Type B pancreatic cell (in vitro differentiated cells): ENCODE measurements at regions not wholly inside any gene's neighbourhood (a gene's known extent, or its start where the extent isn't known, plus 50 kb on each side); places are given as distances from the start of the nearest gene placed in this dataset.

Experiments
- DNase-seq: peaks from one replicate; pipeline ENCODE4 v3.0.0; 2021; ENCODE audit warnings: mixed read lengths; ENCODE audit not compliant: unreplicated experiment; ENCODE audit errors: extremely low spot score
- H3K27ac Mint-ChIP-seq: 2 replicates; pipeline ENCODE4 v1.8.0; 2021; ENCODE audit warnings: mild to moderate bottlenecking, mixed read lengths
- H3K27me3 Mint-ChIP-seq: 2 replicates; pipeline ENCODE4 v1.8.0; 2021; ENCODE audit warnings: mixed read lengths
- H3K36me3 Mint-ChIP-seq: 2 replicates; pipeline ENCODE4 v1.8.0; 2021; ENCODE audit warnings: mixed read lengths
- H3K4me1 Mint-ChIP-seq: one replicate; pipeline ENCODE4 v1.8.0; 2021; ENCODE audit warnings: mixed read lengths; ENCODE audit not compliant: unreplicated experiment
- H3K4me3 Mint-ChIP-seq: 2 replicates; pipeline ENCODE4 v1.8.0; 2021; ENCODE audit warnings: mild to moderate bottlenecking, mixed read lengths
- H3K9me3 Mint-ChIP-seq: 2 replicates; pipeline ENCODE4 v1.8.0; 2021; ENCODE audit warnings: mixed read lengths
- TF ChIP-seq, protein P1 (sequence below): fragments of 200-600 bp; sonication (generic); conservative IDR thresholded peaks from 2 replicates; pipeline ENCODE4 v1.5.0; 2021; ENCODE audit warnings: antibody characterized with exemption, mild to moderate bottlenecking

DNA sequence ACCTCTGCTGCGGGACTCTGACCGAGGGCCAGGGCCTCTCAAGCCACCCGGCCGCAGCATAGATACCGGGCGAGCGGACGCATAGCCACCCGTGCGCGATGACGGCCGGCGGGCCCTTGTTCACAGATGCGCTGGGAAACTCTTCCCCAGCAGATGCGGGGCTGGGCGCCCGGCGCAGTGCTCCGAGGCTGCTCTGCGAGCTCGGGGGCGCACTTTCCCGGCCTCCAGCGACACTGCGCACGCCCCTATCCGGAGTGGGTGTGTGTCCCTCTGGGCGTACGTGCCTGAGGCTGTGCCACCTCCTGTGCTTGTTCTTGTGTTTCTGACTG lies 104.7 kb upstream of the E2F8 start:
- DNase-seq: no peak
- Mint-ChIP-seq H3K9me3 (no peaks in the 10 kb centered on the region), H3K4me1 (peaks cover 17% of the 10 kb centered on the region), H3K27ac (no peak overlapping the region), H3K4me3 (peak overlapping the region; percentile 87), H3K36me3 (no peaks in the 10 kb centered on the region), H3K27me3 (peaks cover 98% of the 10 kb centered on the region)
- TF ChIP-seq, protein P1, sequence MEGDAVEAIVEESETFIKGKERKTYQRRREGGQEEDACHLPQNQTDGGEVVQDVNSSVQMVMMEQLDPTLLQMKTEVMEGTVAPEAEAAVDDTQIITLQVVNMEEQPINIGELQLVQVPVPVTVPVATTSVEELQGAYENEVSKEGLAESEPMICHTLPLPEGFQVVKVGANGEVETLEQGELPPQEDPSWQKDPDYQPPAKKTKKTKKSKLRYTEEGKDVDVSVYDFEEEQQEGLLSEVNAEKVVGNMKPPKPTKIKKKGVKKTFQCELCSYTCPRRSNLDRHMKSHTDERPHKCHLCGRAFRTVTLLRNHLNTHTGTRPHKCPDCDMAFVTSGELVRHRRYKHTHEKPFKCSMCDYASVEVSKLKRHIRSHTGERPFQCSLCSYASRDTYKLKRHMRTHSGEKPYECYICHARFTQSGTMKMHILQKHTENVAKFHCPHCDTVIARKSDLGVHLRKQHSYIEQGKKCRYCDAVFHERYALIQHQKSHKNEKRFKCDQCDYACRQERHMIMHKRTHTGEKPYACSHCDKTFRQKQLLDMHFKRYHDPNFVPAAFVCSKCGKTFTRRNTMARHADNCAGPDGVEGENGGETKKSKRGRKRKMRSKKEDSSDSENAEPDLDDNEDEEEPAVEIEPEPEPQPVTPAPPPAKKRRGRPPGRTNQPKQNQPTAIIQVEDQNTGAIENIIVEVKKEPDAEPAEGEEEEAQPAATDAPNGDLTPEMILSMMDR: no peak

DNA sequence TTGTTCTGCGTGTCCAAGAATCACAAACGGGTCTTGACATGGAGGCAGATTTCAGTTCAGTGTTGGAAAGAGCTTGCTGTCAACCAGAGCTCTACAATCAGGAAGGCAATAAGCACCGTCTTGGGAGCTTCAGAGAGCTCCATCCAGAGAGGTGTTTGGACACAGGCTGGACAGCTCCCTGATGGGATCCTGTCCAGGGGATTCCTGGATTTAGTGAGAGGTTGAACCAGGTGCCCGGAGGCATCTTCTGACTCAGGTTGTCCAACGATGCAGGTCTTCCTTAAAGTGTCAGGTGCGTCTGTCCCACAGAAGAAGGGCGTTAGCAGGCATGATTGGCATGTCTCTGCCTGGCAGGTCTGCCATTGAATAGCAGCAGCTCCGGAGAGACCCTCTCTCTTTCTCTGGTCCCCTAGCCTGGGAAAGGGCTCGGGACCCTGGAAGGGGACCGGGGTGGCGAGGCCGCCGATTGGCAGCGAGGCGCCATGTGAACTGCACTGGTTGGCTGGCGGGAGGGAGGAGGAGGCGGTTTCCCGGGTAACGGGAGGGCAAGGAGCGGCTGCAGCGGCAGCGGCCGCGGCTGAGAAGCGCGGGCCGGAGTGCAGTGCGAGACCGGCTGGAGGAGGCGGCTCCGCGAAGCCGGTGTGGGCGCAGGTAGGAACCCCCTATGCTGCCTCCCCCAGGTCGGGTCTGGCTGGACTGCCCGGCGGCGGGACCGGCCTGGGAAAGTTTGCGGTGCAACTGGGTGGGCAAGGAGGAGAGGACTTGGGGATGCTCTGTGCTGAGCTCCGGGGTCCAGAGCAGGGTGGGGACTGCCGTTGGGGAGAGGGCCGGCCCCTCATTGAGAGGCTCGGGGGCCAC lies 104.1 kb upstream of the E2F8 start:
- Mint-ChIP-seq H3K9me3 (no peaks in the 10 kb centered on the region), H3K4me1 (peaks cover 17% of the 10 kb centered on the region), H3K4me3 (peak overlapping the region; percentile 87), H3K27ac (no peak overlapping the region), H3K27me3 (peaks cover 98% of the 10 kb centered on the region), H3K36me3 (no peaks in the 10 kb centered on the region)
- DNase-seq: peak; percentile 76
- TF ChIP-seq, protein P1: no peak

DNA sequence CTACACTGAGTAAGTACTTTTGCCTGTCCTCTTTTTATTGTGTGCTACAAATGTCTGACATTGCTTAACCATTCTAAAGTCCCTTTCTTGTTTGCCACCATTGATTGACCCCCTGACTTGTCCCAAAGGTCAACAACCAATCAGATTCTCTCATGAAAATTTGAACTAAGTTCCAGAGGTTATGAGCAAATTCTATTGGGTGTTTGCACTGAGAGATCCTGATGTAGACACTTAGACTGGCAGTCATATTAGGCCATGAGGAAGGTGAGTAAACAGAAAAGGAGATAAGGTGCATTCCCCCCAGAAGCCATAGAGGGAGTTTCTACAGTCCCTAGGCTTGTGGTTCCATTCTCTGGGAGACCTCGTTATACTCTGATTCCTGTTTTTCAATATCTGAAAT lies 101.3 kb upstream of the E2F8 start:
- Mint-ChIP-seq H3K36me3 (no peaks in the 10 kb centered on the region), H3K4me3 (no peak overlapping the region), H3K9me3 (no peaks in the 10 kb centered on the region), H3K27ac (no peak overlapping the region), H3K4me1 (peaks cover 11% of the 10 kb centered on the region), H3K27me3 (peaks cover 95% of the 10 kb centered on the region)
- DNase-seq: no peak
- TF ChIP-seq, protein P1: no peak

DNA sequence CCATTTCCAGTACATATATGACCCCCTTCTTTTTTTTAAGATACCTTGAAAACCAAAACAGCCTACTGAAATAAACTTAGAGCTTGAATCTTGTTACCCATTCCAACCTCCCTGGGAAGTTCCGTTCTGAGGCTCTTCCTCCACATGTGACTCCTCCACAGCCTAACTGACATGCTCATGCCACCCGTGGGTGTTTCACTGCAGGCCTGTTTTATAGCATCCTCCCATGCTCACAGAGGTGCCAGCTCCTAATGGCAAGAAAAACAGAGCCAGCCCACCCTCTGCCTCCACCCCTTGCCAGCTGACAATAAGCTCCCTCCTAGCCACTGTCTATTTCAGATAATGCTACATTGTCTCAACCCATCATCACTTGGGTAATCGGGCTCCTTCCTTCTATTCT lies 97.6 kb upstream of the E2F8 start:
- H3K4me3 Mint-ChIP-seq: no peak overlapping the region
- no peak overlapping the region for H3K27ac Mint-ChIP-seq
- peaks cover 64% of the 10 kb centered on the region for H3K27me3 Mint-ChIP-seq
- no peaks in the 10 kb centered on the region for H3K9me3 Mint-ChIP-seq
- H3K4me1 Mint-ChIP-seq: no peaks in the 10 kb centered on the region
- TF ChIP-seq, protein P1: no peak
- H3K36me3 Mint-ChIP-seq: no peaks in the 10 kb centered on the region
- DNase-seq: no peak

DNA sequence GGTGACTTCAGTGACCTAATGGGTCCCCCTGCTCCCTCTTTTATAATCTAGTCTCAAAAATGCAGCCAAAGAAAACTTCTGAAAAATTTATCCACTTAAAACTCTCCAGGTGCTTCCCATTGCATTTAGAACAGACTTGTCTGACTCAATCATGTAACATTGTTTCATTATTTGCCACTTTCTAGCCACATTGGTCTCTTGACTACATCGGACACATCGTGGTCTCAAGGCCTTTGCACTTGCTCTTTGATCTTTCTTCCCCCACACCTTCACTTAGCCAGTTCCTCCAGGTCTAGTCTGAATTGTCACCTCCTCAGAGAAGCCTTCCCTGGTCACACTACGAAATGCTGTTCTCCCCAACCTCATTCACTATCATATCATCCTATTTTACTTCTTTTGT lies 97.0 kb upstream of the E2F8 start:
- TF ChIP-seq, protein P1: no peak
- Mint-ChIP-seq H3K36me3 (no peaks in the 10 kb centered on the region), H3K4me3 (no peak overlapping the region), H3K4me1 (no peaks in the 10 kb centered on the region), H3K27me3 (peaks cover 59% of the 10 kb centered on the region), H3K9me3 (no peaks in the 10 kb centered on the region), H3K27ac (no peak overlapping the region)
- no peak for DNase-seq
